GOT3 (cell line): ENCODE measurements at regions not wholly inside any gene's neighbourhood (a gene's known extent, or its start where the extent isn't known, plus 50 kb on each side); places are given as distances from the start of the nearest gene placed in this dataset.
"Not testable (repeated sequence)": the region's sequence is repeated elsewhere in the genome, so short reads cannot be mapped to it uniquely, and the experiment has no call there.

ENCODE experiments used
- DNase-seq: peaks from one replicate; lab custom pipeline; 2025; ENCODE audit warnings: mixed read lengths; lab: John Stamatoyannopoulos, UW

DNA sequence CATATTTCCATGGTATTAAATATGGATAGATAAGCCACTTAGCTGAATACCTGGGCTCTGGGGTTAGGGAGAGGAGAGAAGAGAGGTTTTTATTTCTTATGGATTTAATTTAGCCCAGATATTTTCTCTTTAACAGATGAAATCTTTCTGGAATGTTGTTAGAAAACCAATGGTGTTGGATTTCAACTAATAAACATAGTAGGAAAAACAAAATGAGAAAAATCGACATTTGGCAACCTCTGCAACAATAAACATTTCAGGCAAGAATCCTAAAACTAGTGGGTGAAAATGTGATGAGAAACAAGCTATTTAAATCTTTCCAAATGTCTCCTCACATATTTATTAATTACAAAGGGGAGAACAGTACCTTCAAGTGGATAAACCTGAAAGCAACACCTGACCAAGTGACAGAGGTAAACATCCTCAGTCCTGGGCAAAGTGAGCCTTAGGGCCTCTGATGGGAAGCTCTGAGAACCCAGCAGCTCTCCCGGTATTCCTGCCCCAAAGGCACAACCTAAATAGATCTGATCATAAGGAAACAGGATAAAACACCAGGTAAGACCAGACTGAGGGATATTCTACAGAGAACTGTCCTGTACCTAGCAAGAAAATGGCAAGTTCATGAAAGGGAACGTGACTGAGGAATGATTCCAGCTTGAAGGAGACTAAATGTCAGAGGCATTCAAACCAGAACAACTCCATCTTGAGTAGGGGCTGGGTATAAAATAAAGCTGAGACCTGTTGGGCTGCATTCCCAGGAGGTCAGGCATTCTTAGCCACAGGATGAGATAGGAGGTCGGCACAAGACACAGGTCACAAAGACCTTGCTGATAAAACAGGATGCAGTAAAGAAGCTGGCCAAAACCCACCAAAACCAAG is 163.7 kb downstream of the ESM1 start:
- DNase-seq = no peak

DNA sequence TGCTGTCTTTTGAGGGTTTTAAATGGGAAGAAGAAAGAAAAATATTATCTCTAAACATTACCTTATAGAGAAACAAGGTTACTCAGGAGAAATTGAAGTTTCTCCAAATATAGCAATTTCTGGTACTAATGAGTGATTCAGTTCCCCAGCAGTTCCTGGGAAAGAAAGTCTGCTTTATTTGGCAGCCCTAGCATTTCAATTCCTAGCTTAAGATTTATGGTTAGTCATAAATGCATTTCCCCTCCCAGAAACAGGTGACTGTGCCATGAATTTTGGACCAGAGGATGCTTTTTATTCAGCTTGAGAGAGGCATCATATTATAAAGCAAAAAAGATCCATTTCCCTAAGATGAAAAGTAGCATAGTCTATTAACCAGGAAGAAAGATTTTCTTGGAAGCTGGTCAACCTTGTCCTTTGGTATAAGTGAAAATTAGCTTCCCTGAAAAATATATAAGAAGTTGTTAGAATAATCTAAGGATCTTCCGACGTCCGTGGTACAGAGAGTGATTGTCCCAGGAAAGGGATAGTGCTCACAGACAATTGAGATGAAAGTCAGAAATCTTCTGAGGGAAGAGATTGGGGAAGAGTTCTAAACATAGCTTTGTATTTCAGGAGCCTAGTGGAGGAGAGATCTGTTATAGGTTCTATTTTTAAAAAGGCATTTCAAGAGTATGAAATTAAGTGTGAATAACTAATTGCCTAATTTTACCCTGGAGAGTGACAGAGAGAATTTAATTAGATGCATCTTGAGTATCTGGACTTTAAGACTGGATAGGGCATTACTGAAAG is 164.9 kb downstream of the ESM1 start:
- DNase-seq = no peak

DNA sequence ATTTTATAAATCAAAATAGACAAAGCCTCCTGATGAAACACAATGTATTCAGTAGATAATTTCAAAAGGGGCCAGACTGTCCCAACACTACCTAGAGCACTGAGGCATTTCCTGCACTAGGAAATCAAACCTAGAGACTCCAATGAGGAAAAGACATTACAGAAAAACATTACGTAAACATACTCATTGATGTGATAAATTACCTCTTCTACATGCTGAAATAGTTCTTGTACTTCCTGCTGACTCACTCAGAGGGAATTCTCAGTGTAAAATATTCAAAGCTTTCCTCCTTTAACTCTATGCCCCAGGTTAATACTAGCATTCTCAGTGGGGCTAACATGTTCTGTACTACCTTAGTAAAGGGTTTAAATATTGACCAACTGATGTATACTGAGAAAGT is 178.0 kb downstream of the ESM1 start:
- DNase-seq = no peak

DNA sequence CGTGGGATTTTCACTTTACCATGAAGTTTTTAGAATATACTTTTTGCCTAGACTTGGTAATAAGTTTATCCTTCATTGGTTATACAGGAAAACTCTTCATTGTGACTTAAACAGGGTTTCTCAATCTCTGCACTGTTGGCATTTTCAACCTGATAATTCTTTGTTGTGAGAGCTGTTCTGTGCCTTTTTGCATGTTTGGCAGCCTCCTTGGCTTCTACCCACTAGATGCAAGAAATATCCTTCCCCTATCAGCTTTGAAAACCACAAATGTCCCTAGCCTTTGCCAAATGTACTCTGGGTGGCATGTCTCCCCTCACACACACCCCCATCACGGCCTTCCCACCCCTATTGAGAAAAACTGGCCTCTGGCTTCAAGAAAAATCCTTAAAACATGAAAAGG is 180.9 kb downstream of the ESM1 start:
- no peak for DNase-seq

DNA sequence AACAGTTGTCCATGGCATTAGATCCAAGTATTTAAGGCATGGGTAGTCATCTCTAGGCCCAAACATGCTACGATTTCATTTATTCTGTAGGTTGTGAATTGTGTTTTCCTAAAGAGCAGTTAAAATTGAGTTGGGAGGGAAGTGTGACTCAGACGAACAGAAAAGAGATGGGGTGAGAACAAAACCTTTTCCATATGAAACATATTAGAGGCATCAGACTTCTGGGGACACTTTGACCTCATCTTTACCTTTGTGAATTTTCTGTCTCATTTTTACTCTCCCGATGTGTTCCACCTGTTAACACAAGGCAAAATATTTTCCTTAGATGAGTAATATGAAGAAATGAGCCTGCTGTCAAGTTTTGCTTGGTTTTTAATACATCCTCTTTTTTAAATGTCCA is 181.3 kb downstream of the ESM1 start:
- DNase-seq = no peak

DNA sequence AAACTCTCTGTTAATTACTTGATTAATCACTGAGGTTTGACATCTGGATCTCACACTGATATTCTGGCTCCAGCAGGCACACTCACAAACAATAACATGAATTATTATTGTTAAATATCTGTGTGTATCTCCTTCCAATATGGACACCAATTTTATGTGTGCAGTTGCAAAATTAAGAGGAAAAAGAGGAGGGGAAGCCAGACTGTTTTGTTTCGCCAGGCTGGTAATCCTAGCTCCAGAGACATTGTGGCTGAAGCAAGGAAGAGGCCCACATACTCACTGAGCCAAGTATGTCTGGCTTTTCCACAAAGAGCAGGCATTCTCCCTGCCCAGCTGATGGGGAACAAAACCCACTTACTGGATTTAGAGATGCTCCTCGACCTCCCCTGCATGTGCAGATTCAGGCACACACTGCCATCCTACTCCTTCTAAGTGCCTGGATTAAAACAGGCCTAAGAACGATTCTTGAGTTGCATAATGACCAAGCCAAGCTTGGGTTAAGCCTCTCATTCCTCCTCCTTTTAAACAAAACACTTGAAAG is 181.9 kb downstream of the ESM1 start:
- no peak for DNase-seq

DNA sequence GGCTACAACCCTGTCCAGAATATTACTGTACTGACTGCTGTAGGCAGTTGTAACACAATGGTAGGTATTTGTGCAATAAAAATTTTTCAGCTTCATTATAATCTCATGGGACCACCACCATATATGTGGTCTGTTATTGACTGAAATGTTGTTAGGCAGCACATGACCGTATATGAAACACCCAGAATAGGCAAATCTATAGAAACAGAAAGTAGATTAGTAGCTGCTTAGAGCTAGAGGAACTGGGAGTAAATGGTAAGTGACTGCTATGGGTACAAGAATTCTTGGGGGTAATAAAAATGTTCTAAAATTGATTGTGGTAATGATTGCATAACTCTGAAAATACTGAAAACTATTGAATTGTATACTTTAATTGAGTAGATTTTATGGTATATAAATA is 185.7 kb downstream of the ESM1 start:
- DNase-seq = no peak

DNA sequence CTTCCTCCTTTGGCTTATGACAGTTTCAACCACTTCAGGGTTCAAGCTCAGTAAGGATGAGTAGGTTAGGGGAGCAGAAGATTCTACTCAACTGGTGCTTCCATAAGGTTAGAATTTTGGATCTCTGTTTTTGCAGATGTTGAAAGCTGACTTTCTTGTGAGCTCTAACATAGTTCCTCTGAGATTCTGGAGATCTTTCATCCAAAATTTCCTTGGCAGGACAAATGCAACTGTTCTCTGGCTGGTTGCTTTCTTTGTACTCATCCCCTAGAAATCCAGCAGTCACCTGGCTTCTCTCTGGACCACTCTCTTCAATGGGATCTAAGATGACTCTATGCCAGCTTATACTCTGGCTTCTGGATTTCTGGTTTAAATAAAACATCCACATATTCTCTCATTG is 189.6 kb downstream of the ESM1 start:
- no peak for DNase-seq

DNA sequence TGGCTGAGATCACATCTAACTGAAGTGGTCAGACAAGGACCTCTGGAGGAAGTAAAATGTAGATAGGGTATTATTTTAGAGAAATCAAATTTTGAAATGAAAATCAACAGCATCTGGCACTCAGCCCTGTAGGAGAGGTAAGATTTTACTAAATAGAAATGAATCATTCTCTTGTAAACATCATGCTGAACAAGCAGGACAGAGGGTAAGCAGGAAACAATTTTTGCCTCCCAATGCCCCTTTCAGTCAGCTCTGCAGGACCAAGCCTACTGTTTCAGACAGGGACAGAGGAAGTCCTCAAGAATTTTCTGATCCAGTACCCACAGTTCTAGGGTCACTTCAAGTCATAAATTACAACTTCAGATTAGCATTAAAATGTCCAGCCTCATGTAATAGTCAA is 190.1 kb downstream of the ESM1 start:
- no peak for DNase-seq

DNA sequence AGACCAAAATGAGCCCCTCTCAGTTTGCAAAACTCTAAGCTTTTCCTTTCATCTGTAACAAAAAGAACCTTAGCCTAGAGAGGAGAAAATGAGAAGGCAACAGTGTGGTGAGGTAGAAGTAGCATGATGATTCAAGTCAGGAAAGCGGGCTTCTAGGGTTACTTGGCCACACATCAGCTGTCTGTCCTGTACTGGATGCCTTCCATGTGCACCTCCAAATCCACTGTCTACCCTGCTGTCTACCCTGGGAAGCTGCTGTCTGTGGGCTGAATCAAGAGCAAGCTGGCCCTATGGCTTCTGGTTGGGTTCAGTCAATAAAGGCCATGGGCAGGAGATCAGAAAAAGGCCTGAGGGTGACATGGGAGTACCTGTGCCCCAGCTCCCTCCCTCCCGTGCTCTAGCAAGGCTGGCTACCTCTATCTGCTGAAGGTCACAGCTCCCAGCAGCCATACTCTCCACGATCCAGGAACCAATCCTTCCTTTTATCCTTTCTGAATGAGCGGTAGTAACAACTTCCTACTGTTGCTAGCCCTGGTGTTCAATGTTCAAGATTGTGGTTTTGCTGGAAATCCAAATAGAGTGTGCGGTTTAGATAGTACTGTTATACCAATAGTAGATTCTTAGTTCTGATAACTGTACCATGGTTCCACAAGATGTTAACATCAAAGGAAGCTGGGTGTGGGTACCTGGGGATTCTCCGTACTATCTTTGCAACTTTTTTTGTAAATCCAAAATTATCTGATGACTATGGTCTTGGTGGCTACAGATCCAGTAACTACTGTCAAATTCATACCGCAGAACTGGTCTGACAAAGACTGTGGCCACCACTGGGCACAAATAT is 191.0 kb downstream of the ESM1 start:
- no peak for DNase-seq

DNA sequence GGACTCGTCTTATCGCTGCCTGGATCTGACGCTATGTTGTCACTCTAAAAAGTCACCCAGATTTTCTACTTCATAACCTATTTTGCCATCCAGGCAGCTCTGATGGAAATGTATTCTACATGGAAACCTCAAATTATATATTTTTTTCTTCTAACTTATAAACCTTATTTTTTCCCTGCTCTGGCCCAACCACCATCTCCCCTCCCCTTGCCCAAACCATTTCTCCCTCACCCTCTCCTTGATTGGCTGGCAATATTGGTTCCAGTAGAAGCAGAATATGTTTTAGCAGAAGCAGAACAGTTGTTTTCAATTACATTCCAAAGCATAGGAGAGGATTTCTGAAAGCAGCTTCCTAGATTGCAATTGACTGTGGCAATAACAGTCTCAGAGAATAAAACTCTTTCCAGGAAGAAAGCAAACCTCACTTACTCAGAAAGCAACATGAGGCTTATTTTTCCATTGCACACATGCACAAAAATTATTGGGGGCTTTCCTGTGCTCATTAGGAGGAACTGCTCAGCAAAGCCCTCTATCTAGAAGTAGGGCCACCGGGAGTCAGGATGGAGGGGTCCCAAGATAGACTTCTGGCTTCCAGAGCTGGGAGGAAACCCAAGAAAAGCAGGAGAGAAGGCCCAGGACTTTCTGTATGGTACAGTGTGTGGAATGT is 191.8 kb downstream of the ESM1 start:
- no peak for DNase-seq

DNA sequence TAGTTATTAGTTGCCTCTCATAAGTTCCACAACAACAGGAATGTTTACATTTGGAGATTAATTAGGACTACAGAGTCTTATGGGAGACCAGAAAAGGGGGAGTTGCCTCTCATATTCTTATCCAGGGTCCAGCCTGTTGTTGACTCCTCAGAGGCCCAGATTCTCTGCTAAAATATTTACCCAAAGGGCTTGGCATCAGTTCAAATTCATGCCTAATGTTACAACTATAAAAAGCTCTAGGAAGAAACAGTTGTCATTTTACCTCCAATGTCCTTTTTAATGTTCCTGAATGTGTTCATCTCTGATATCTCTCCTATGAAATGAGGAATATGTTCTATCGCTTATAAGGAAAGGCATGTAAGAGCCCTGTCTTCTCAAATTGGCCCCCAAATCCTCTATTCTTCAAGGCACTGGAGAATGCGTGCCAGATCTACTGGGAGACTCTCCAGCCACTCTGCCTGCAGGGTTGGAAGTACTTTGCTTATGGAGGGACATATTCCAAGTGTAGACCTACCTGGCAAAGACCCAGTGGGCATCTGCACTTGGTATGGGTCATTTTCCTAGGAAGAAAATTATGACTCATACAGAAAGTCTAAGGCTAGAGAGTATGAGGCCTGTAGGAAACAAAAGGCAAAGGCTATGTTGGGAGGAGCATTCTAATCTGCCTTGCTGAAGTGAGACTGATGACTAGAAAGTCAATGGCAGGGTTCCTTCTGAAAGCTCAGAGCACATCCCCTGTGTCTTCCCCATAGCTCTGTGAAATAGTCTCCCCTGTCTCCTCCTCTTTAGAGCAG is 192.6 kb downstream of the ESM1 start:
- DNase-seq = no peak

DNA sequence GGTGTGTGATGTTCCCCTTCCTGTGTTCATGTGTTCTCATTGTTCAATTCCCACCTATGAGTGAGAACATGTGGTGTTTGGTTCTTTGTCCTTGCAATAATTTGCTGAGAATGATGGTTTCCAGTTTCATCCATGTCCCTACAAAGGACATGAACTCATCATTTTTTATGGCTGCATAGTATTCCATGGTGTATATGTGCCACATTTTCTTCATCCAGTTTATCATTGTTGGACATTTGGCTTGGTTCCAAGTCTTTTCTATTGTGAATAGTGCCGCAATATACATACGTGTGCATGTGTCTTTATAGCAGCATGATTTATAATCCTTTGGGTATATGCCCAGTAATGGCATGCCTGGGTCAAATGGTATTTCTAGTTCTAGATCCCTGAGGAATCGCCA is 197.5 kb downstream of the ESM1 start:
- not testable (repeated sequence) for DNase-seq

DNA sequence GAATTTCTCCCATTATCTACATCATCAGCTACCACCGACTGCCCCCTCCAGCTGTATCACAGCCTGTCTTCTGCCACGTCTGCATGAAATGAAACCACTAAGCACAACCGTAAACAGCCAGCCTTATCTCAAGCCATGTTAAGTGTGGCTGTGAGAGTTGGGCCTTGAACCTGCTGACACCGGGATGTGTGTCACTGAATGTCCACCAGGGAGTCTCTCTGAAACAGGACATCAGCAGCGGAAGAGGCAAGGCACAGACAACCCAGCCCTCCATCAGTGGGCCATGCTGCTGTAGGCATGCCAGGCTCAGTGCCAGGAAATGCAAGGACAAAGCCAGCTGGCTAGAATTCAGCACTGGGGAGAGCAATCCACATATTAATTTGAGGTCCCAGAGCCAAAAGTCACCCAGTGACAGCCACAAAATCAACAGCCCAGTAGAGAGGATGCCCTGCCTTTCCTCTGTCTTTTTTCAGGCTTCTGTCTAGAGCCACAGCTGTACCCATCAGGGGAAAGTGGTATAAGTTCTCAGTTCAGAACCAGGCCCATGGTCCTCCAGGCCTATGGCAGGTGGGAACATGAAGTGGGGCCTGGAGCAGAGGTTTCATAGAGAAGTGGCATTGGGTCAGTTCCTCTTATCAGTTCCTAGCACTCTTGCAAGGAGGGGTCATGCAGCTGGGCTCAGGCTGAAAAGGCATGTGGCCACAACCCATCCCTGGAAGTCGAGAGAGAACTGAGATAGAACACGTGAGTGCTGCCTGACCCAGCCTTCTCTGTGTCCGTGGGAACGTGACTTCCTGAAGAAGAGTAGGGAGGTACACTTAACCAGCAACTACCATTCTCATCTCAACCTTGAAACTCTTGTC is 199.4 kb downstream of the ESM1 start:
- DNase-seq = no peak

DNA sequence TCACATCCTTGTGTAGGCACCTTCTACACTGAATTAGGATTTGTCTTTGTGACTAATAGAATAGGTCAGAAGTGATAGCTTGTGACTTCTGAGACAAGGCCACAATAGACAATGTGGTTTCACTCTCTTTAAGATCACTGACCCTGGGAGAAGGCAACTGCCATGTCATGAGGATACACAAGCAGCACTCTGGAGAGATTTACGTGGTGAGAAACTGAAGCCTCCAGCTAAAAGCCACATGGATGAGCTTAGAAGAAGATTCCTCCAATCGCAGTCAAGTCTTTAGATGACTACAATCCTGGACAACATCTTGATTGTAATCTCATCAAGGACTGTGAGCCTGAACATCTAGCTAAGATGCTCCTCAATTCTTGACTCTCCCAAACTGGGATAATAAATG is 206.6 kb downstream of the ESM1 start:
- DNase-seq = no peak

DNA sequence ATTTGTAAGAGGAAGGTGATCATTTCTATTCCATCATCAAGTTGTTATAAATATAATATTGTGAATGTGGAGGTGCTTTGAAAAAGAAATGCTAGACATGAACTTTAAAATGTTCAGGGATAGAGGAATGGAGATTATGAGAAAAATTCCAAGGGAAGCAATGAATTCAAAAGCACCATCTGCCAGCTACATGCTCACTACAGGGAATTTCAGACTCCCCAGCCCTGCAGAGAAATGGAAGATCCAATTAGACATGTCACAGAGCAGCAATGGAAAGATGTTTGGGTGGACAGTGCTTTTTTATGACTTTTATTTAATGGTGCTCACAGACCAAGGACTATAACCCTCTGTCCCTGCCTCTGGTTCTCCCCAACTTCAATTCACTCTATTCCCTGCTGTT is 209.7 kb downstream of the ESM1 start:
- no peak for DNase-seq

DNA sequence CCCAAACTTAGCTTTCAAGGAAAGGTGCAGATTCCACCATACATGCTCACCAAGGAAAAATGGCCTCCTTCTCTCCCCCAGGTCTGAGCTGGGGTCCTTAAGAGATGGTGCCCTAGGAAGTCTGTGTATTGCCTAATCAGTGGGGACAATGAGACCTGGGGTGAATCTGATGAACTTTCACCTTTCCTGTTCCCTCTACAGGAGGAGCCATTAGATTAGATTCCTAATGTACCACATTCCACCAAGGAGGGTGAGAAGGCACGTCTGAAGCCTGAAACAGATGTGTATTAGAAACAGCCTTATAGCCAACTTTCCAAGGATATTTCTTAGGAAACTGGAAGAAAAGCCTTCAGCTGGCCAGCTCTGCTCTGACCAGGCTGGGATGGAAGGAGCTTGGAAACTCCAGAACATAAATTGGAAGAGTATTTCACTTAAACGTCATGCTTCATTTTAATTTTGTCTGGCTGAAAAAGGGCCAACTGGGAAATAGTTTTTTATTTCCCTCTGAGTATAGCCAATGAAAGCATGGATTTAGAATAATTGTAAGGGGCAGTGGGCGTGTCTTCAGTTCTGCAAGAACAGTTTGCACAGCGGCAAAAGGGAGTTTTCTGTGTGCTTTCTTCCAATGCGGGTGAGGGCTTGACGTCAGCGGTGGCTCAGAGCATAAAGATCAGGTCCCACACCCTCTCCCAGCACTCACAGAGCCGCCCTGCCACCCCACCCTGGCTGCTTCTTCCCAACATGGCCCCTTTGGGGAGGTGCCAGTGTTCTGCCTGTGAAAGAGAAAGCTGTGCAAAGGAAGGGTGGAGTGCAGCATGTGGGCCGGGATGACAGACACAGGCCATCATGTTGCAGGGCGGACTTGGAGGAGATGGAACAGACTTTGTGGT is 210.9 kb downstream of the ESM1 start:
- DNase-seq = no peak

DNA sequence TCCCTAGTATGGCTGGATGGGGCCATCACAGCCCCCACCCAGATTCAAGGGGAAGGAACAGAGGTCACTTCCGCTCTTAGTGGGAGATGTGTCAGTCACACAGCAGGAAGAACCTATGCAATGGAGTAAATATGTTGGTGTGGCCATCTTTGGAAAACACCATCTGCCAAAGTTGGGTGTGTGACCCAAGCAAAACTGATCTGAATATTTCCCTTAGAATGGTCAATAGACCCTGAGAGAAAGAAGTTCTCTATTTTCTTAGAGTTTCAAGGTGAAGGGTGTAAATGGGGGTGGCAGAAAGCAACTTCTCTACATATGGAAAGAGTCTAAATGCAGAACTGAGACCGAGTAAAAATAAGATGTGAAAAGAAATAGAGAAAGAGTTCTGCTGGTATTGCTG is 212.7 kb downstream of the ESM1 start:
- no peak for DNase-seq

DNA sequence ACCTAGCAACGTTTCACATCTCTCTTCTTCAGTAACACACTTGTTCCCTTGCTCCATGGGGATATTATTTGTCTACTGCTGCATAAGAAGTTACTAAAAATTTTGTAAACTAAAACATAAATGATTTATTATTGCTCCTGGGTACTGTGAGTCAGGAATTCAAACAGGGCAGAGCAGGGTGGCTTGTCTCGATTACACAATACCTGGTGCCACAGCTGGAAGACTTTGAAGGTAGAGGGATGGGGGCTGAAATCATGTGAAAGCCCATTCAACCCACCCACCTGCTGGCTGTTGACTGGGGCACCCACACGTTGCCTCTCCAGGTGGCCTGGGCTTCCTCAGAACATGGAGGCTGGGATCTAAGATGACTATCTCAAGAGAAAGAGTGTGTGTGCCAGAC is 213.2 kb downstream of the ESM1 start:
- no peak for DNase-seq
